Effector memory CD8-positive, alpha-beta T cell (primary cell): ENCODE measurements at regions not wholly inside any gene's neighbourhood (a gene's known extent, or its start where the extent isn't known, plus 50 kb on each side); places are given as distances from the start of the nearest gene placed in this dataset.

ENCODE experiments used
- ATAC-seq: fragments of 150-1000 bp; cut with Tn5 transposase; replicated peaks from 2 replicates; pipeline ENCODE4 v1.10.0; 2021; ENCODE audit warnings: mild to moderate bottlenecking, moderate library complexity
- DNase-seq, 3 experiments: peaks; one replicate each; pipeline ENCODE4 v3.0.0; 2021
- H3K27ac Mint-ChIP-seq, 2 donors: one replicate each; pipeline ENCODE4 v1.8.0; 2022; ENCODE audit warnings: mild to moderate bottlenecking in 2 of 2, mixed read lengths in 2 of 2, moderate library complexity in 2 of 2
- H3K27me3 Mint-ChIP-seq, 2 donors: one replicate each; pipeline ENCODE4 v1.8.0; 2022; ENCODE audit warnings: mixed read lengths in 2 of 2
- H3K36me3 Mint-ChIP-seq: one replicate; pipeline ENCODE4 v1.8.0; 2022; ENCODE audit warnings: mild to moderate bottlenecking, moderate library complexity, mixed read lengths; ENCODE audit not compliant: insufficient read depth
- H3K4me1 Mint-ChIP-seq, 2 donors: one replicate each; pipeline ENCODE4 v1.8.0; 2022; ENCODE audit warnings: low read depth in 2 of 2, mixed read lengths in 2 of 2
- H3K4me3 Mint-ChIP-seq, 2 donors: one replicate each; pipeline ENCODE4 v1.8.0; 2022; ENCODE audit warnings: mild to moderate bottlenecking in 2 of 2, mixed read lengths in 2 of 2, moderate library complexity in 2 of 2
- H3K9me3 Mint-ChIP-seq, 2 donors: one replicate each; pipeline ENCODE4 v1.8.0; 2022; ENCODE audit warnings: mixed read lengths in 2 of 2

DNA sequence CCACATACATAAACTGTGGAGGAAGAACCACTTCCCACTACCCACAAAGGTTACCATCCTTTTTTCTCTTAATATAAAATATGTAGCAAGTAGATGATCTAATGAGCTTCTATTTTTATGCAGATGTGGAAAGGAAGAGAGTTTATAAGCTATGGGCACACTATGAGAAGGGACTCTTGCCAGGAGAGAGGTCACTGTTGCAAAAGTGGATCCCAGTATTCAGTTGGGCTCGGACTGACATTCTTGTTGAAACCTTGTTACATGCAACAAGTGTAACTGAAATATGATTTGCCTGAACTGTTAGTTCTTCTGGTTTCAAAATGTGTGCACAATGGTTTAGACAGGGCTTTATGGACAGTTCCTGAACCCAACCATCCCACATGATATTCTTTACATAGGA lies 397.4 kb upstream of the PKN2 start:
- no peak for ATAC-seq
- no peaks in the 10 kb centered on the region for H3K4me1 Mint-ChIP-seq
- no peak for DNase-seq
- H3K9me3 Mint-ChIP-seq, result peaks cover 0 to under 1% of the 10 kb centered on the region in 2 donors
- H3K27ac Mint-ChIP-seq, result no peak overlapping the region
- no peak overlapping the region for H3K4me3 Mint-ChIP-seq
- no peaks in the 10 kb centered on the region for H3K27me3 Mint-ChIP-seq
- H3K36me3 Mint-ChIP-seq, result no peaks in the 10 kb centered on the region

DNA sequence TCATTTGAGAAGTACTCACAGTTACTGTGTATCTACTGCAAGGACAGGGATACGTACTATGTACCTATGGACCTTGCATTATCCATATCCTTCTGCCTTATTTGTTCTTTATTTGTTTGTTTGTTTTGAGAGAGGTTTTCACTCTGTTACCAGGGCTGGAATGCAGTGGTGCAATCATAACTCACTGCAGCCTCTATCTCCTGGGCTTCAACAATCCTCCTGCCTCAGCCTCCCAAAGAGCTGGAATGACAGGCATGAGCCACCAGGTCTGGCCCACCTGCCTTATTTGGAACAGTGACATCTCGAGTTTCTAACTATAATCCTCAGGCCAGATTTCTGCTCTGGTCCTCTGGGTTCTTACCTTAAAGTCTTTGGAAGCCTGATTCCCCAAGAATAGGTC lies 395.5 kb upstream of the PKN2 start:
- Mint-ChIP-seq H3K27me3 (no peaks in the 10 kb centered on the region), H3K36me3 (no peaks in the 10 kb centered on the region), H3K4me1 (no peaks in the 10 kb centered on the region)

DNA sequence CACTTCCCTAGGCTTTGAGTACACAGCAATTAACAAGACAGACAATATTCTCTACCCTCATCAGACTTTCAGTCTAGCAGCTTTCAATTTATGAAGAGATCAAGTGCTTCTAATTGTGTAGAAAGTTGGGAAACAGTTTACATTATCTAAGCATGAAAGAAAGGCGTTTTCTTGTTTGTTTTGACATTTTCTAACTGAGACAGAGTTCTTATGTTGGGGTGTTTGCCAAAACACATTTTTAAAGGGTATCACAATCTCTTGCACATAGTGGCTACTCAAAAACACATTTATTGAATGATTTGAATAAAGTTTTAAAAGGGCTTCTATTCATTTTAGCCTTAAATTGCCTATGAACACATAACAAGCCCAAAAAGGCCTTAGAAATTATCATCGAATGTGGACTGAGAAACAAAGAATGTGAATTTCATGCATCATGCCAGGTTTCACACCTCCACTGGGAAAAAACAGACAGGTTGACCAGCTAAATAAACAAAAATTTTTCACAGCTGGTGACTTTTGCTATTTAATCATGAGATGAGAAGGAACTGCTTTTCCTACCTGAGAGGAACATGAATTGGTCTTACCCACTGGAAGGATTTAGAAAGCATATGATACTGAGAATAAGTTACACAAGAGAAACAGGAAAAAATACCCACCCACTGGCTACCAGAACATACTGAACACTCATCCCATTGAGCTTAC lies 394.5 kb upstream of the PKN2 start:
- DNase-seq (no peak), ATAC-seq (no peak)
- no peaks in the 10 kb centered on the region for H3K4me1 Mint-ChIP-seq
- peaks cover 0 to 2% of the 10 kb centered on the region in 2 donors for H3K9me3 Mint-ChIP-seq
- no peak overlapping the region for H3K27ac Mint-ChIP-seq
- no peak overlapping the region for H3K4me3 Mint-ChIP-seq
- H3K36me3 Mint-ChIP-seq, result no peaks in the 10 kb centered on the region
- H3K27me3 Mint-ChIP-seq, result no peaks in the 10 kb centered on the region

More for the DNA sequence above, 395.5 kb upstream of the PKN2 start:
- Mint-ChIP-seq H3K4me3 (no peak overlapping the region), H3K9me3 (peaks cover 0 to 2% of the 10 kb centered on the region in 2 donors), H3K27ac (no peak overlapping the region)
- no peak for ATAC-seq
- no peak for DNase-seq

DNA sequence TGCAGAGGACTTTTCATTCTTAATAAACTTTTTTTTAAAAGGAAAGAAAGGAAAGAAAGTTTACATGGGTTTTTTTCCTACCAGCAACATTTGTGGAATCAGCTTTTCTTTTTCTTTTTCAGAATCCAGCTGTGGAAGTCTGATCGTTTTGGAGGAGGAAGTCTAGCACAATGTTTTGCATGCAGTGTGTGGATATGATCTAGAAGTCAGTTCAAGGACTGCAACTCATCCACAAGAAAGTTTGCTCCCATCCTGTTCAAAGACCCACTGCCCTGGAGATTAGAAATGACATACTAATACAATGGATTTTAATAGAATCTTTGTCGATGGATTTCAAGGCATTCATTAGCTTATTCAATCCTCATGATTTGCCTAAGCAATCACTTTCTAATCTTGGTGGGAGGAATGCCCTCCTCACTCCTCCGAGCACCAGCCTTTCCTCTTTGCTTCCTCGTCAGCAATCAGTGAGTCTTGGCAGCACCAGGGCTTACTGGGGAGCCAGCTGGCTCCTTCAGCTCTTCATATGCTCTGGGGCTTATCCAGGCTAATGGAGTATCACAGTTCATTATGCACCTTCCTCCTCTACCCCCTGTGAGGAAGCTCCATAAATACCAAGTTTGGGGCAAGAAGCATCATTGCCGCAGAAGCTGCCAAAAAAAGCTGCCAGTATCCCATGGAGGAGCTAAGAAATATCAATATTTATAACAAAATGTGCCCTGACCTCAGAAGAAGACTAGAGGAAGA lies 392.3 kb upstream of the PKN2 start:
- H3K4me1 Mint-ChIP-seq, result no peaks in the 10 kb centered on the region
- ATAC-seq, result no peak
- no peaks in the 10 kb centered on the region for H3K36me3 Mint-ChIP-seq
- no peak for DNase-seq
- no peak overlapping the region for H3K4me3 Mint-ChIP-seq
- H3K27me3 Mint-ChIP-seq, result no peaks in the 10 kb centered on the region
- H3K27ac Mint-ChIP-seq, result no peak overlapping the region
- H3K9me3 Mint-ChIP-seq, result peaks cover 0 to 2% of the 10 kb centered on the region in 2 donors

- Mint-ChIP-seq H3K9me3 (peaks cover 0 to 3% of the 10 kb centered on the region in 2 donors), H3K36me3 (no peaks in the 10 kb centered on the region), H3K4me3 (no peak overlapping the region), H3K27me3 (no peaks in the 10 kb centered on the region), H3K4me1 (no peaks in the 10 kb centered on the region), H3K27ac (no peak overlapping the region)
- ATAC-seq, result no peak
- DNase-seq, result no peak
These were observed 390.3 kb upstream of the PKN2 start for GRCh38 chr1:88293691-88294190.

DNA sequence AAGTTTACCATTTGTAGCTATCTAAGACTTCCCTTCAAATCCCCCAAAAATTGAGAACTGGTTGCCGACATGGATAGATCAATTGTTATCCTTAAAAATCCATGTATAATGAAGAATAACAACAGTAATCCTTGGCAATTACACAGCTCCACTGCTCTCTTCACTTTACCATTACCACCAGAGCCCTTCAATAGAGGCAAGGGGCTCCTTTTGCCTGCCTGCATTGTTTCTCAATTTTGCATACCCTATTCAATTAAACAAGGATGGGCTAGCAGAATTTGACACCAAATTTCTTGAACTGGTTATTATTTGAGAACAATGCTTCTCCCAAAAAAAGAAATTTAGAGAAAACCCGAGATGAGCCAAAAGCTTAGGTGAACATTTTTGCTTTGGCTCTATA lies 387.8 kb upstream of the PKN2 start:
- H3K27me3 Mint-ChIP-seq, result no peaks in the 10 kb centered on the region
- ATAC-seq, result no peak

GRCh38 chr1:88296642-88297041 lies 387.4 kb upstream of the PKN2 start:
- Mint-ChIP-seq H3K4me3 (no peak overlapping the region), H3K27me3 (no peaks in the 10 kb centered on the region), H3K4me1 (no peaks in the 10 kb centered on the region), H3K9me3 (peaks cover 0 to 3% of the 10 kb centered on the region in 2 donors), H3K27ac (no peak overlapping the region), H3K36me3 (no peaks in the 10 kb centered on the region)
- DNase-seq, result no peak
- ATAC-seq, result no peak

More for the DNA sequence above, 387.8 kb upstream of the PKN2 start:
- no peaks in the 10 kb centered on the region for H3K36me3 Mint-ChIP-seq
- no peak overlapping the region for H3K4me3 Mint-ChIP-seq
- DNase-seq, result no peak
- H3K4me1 Mint-ChIP-seq, result no peaks in the 10 kb centered on the region
- no peak overlapping the region for H3K27ac Mint-ChIP-seq
- peaks cover 0 to 3% of the 10 kb centered on the region in 2 donors for H3K9me3 Mint-ChIP-seq

GRCh38 chr1:88298506-88298905 lies 385.6 kb upstream of the PKN2 start:
- DNase-seq, result no peak
- H3K36me3 Mint-ChIP-seq, result no peaks in the 10 kb centered on the region

DNA sequence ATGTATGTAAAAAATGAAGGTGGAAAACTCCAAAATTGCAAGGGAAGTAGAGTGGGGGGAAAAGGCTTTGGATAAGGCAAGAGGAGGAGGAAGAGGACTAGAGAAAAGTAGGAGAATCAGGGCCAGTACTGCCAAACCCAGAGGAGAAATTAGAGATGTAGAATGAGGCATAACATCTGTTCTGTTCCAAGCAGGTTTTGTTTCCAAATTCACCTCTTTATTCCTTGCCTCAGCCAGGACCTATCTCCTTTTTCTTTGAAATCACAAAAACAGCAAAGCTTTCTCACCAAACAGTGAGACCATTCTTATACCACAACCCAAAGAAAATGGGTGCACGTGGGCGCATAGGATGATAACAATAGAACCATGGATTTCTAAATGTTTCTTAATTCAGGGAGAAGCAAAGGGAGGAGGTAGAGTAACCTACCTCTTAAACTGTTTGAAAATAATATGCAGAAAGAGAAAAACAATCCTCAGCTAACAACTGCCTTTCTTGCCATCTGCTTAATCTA lies 383.3 kb upstream of the PKN2 start:
- no peaks in the 10 kb centered on the region for H3K27me3 Mint-ChIP-seq
- H3K36me3 Mint-ChIP-seq, result no peaks in the 10 kb centered on the region
- peaks cover 0 to 1% of the 10 kb centered on the region in 2 donors for H3K9me3 Mint-ChIP-seq
- ATAC-seq (no peak), DNase-seq (no peak)
- H3K4me3 Mint-ChIP-seq, result no peak overlapping the region
- H3K4me1 Mint-ChIP-seq, result no peaks in the 10 kb centered on the region
- no peak overlapping the region for H3K27ac Mint-ChIP-seq

More at GRCh38 chr1:88298506-88298905, 385.6 kb upstream of the PKN2 start:
- H3K27ac Mint-ChIP-seq, result no peak overlapping the region
- H3K4me1 Mint-ChIP-seq, result no peaks in the 10 kb centered on the region
- H3K9me3 Mint-ChIP-seq, result peaks cover 0 to 1% of the 10 kb centered on the region in 2 donors
- H3K27me3 Mint-ChIP-seq, result no peaks in the 10 kb centered on the region
- no peak overlapping the region for H3K4me3 Mint-ChIP-seq
- ATAC-seq, result no peak

- ATAC-seq, result no peak
- Mint-ChIP-seq H3K4me1 (no peaks in the 10 kb centered on the region), H3K27me3 (no peaks in the 10 kb centered on the region), H3K4me3 (no peak overlapping the region), H3K9me3 (no peaks in the 10 kb centered on the region), H3K36me3 (no peaks in the 10 kb centered on the region), H3K27ac (no peak overlapping the region)
- DNase-seq, result no peak
These were observed 381.1 kb upstream of the PKN2 start for GRCh38 chr1:88302843-88303486.

DNA sequence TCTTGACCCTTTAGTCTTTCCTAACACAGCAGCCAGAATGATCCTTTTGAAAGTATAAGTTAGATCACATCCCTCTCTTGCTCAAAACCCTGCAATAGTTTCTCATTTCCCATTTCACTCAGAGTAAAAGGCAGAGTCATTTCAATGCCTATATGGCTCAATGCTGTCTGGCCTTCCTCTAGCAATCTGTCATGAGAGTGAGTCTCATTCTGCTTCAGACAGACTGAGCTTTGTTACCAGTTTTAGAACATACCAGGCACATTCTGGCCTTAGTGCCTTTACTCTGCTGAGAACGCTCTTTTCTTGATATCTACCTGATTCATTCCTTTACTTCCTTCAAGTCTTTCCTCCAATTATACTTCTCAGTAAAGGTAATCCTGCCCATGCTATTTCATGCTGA lies 372.8 kb upstream of the PKN2 start:
- Mint-ChIP-seq H3K4me1 (no peaks in the 10 kb centered on the region), H3K27me3 (no peaks in the 10 kb centered on the region)
- ATAC-seq, result no peak

GRCh38 chr1:88311907-88312306 lies 372.2 kb upstream of the PKN2 start:
- H3K9me3 Mint-ChIP-seq, result peaks cover 0 to 12% of the 10 kb centered on the region in 2 donors
- no peaks in the 10 kb centered on the region for H3K36me3 Mint-ChIP-seq
- no peak overlapping the region for H3K4me3 Mint-ChIP-seq
- no peaks in the 10 kb centered on the region for H3K4me1 Mint-ChIP-seq
- H3K27me3 Mint-ChIP-seq, result no peaks in the 10 kb centered on the region
- DNase-seq, result no peak
- ATAC-seq, result no peak
- no peak overlapping the region for H3K27ac Mint-ChIP-seq

More for the DNA sequence above, 372.8 kb upstream of the PKN2 start:
- Mint-ChIP-seq H3K4me3 (no peak overlapping the region), H3K27ac (no peak overlapping the region), H3K36me3 (no peaks in the 10 kb centered on the region), H3K9me3 (peaks cover 0 to 12% of the 10 kb centered on the region in 2 donors)
- DNase-seq, result no peak

- Mint-ChIP-seq H3K36me3 (no peaks in the 10 kb centered on the region), H3K4me1 (no peaks in the 10 kb centered on the region), H3K4me3 (no peak overlapping the region), H3K27me3 (no peaks in the 10 kb centered on the region), H3K9me3 (peaks cover 0 to 3% of the 10 kb centered on the region in 2 donors), H3K27ac (no peak overlapping the region)
- no peak for DNase-seq
- ATAC-seq, result no peak
These were observed 366.7 kb upstream of the PKN2 start for GRCh38 chr1:88317396-88317795.
